WTC11 (cell line): ENCODE measurements at regions not wholly inside any gene's neighbourhood (a gene's known extent, or its start where the extent isn't known, plus 50 kb on each side); places are given as distances from the start of the nearest gene placed in this dataset.

Experiments
- ATAC-seq: fragments of 200-7000 bp; cut with Tn5 transposase; 2 replicates; pipeline ENCODE4 v1.10.0; 2021; ENCODE audit warnings: mild to moderate bottlenecking, moderate library complexity
- CTCF ChIA-PET: fragments of 300-600 bp; sonication (Branson Sonifier 250); formaldehyde crosslinking; loops from one replicate; lab custom pipeline; 2021; ENCODE audit warnings: antibody characterized with exemption; lab: Charles Lee
- POLR2A ChIA-PET: fragments of 350-600 bp; sonication (Branson Sonifier 250); formaldehyde crosslinking; loops from one replicate; lab custom pipeline; 2021; ENCODE audit warnings: antibody characterized with exemption; lab: Charles Lee
- DNase-seq: peaks from one replicate; pipeline ENCODE4 v3.0.0; 2021; ENCODE audit warnings: low spot score
- H3K27ac Mint-ChIP-seq: 2 replicates; pipeline ENCODE4 v1.8.0; 2021; ENCODE audit warnings: mixed read lengths
- H3K27me3 Mint-ChIP-seq: 2 replicates; pipeline ENCODE4 v1.8.0; 2021; ENCODE audit warnings: low read depth, mild to moderate bottlenecking, moderate library complexity, mixed read lengths
- H3K36me3 Mint-ChIP-seq: 2 replicates; pipeline ENCODE4 v1.8.0; 2021; ENCODE audit warnings: mixed read lengths
- H3K4me1 Mint-ChIP-seq: 2 replicates; pipeline ENCODE4 v1.8.0; 2022; ENCODE audit warnings: mixed read lengths
- H3K4me3 Mint-ChIP-seq: 2 replicates; pipeline ENCODE4 v1.8.0; 2021; ENCODE audit warnings: mild to moderate bottlenecking, moderate library complexity, mixed read lengths
- H3K9me3 Mint-ChIP-seq: 2 replicates; pipeline ENCODE4 v1.8.0; 2021; ENCODE audit warnings: mixed read lengths
- ELF4 ChIP-seq: sonication (generic); formaldehyde crosslinking; IDR thresholded peaks from 2 replicates; pipeline ENCODE4 v1.8.1; 2022; ENCODE audit warnings: low read depth, mild to moderate bottlenecking, moderate library complexity, missing genetic modification reagents
- EMX1 ChIP-seq: fragments of 250-450 bp; sonication (Bioruptor Pico); IDR thresholded peaks from 2 replicates; pipeline ENCODE4 v1.8.0; 2021; ENCODE audit warnings: mild to moderate bottlenecking
- ESRRA ChIP-seq: sonication (generic); formaldehyde crosslinking; IDR thresholded peaks from 2 replicates; pipeline ENCODE4 v1.8.1; 2022; ENCODE audit warnings: mild to moderate bottlenecking, missing genetic modification reagents, borderline replicate concordance
- FOXP1 ChIP-seq: sonication (generic); formaldehyde crosslinking; IDR thresholded peaks from 2 replicates; pipeline ENCODE4 v1.8.0; 2022; ENCODE audit warnings: missing genetic modification reagents, mild to moderate bottlenecking, moderate library complexity, borderline replicate concordance
- GABPB1 ChIP-seq: sonication (generic); formaldehyde crosslinking; IDR thresholded peaks from 2 replicates; pipeline ENCODE4 v1.8.1; 2023; ENCODE audit warnings: mild to moderate bottlenecking, missing genetic modification reagents
- MAX ChIP-seq: sonication (generic); formaldehyde crosslinking; IDR thresholded peaks from 2 replicates; pipeline ENCODE4 v1.8.0; 2022; ENCODE audit warnings: mild to moderate bottlenecking, missing genetic modification reagents
- MXD4 ChIP-seq: fragments of 250-450 bp; sonication (Bioruptor Pico); IDR thresholded peaks from 2 replicates; pipeline ENCODE4 v1.8.0; 2021; ENCODE audit warnings: mild to moderate bottlenecking, moderate library complexity, borderline replicate concordance
- NFYB ChIP-seq: sonication (generic); formaldehyde crosslinking; conservative IDR thresholded peaks from 2 replicates; pipeline ENCODE4 v1.8.0; 2022; ENCODE audit warnings: low read depth, missing genetic modification reagents
- OVOL2 ChIP-seq: fragments of 250-450 bp; sonication (Bioruptor Pico); IDR thresholded peaks from 2 replicates; pipeline ENCODE4 v1.9.0; 2021; ENCODE audit warnings: mild to moderate bottlenecking, borderline replicate concordance
- PRDM15 ChIP-seq: sonication (generic); formaldehyde crosslinking; IDR thresholded peaks from 2 replicates; pipeline ENCODE4 v1.8.0; 2022; ENCODE audit warnings: missing genetic modification reagents
- PREB ChIP-seq: sonication (generic); formaldehyde crosslinking; IDR thresholded peaks from 2 replicates; pipeline ENCODE4 v1.8.1; 2022; ENCODE audit warnings: mild to moderate bottlenecking, missing genetic modification reagents, moderate library complexity, borderline replicate concordance
- SMAD3 ChIP-seq: sonication (generic); formaldehyde crosslinking; IDR thresholded peaks from 2 replicates; pipeline ENCODE4 v1.8.0; 2022; ENCODE audit warnings: missing genetic modification reagents, mild to moderate bottlenecking, borderline replicate concordance
- SMAD4 ChIP-seq: sonication (generic); formaldehyde crosslinking; IDR thresholded peaks from 2 replicates; pipeline ENCODE4 v1.8.0; 2022; ENCODE audit warnings: mild to moderate bottlenecking, missing genetic modification reagents
- TCF7 ChIP-seq: sonication (generic); formaldehyde crosslinking; IDR thresholded peaks from 2 replicates; pipeline ENCODE4 v1.8.0; 2022; ENCODE audit warnings: mild to moderate bottlenecking, low read depth, missing genetic modification reagents, moderate library complexity
- TEAD4 ChIP-seq: sonication (generic); formaldehyde crosslinking; IDR thresholded peaks from 2 replicates; pipeline ENCODE4 v1.8.0; 2022; ENCODE audit warnings: mild to moderate bottlenecking, missing genetic modification reagents
- ZMAT4 ChIP-seq: fragments of 250-450 bp; sonication (Bioruptor Pico); IDR thresholded peaks from 2 replicates; pipeline ENCODE4 v1.9.0; 2021; ENCODE audit warnings: mild to moderate bottlenecking
- ZNF423 ChIP-seq: fragments of 250-450 bp; sonication (Bioruptor Pico); IDR thresholded peaks from 2 replicates; pipeline ENCODE4 v2.1.2; 2022; ENCODE audit warnings: mild to moderate bottlenecking, moderate library complexity
- TF ChIP-seq, protein P1 (sequence below): sonication (generic); formaldehyde crosslinking; IDR thresholded peaks from 2 replicates; pipeline ENCODE4 v1.8.0; 2023; ENCODE audit warnings: missing genetic modification reagents, mild to moderate bottlenecking, borderline replicate concordance
- TF ChIP-seq, protein P2 (sequence below): sonication (generic); formaldehyde crosslinking; IDR thresholded peaks from 2 replicates; pipeline ENCODE4 v1.8.1; 2022; ENCODE audit warnings: low read depth, missing genetic modification reagents, borderline replicate concordance
- TF ChIP-seq, protein P3 (sequence below): sonication (generic); formaldehyde crosslinking; IDR thresholded peaks from 2 replicates; pipeline ENCODE4 v1.8.1; 2023; ENCODE audit warnings: mild to moderate bottlenecking, missing genetic modification reagents, moderate library complexity
- TF ChIP-seq, protein P4 (sequence below): sonication (generic); formaldehyde crosslinking; IDR thresholded peaks from 2 replicates; pipeline ENCODE4 v1.8.1; 2023; ENCODE audit warnings: mild to moderate bottlenecking, moderate library complexity, missing genetic modification reagents

GRCh38 chr6:22007469-22007868 lies 289.4 kb downstream of the PRL start:
- Mint-ChIP-seq H3K27ac (peak overlapping the region; percentile 50), H3K9me3 (peaks cover 9% of the 10 kb centered on the region), H3K27me3 (no peaks in the 10 kb centered on the region), H3K4me3 (no peak overlapping the region), H3K4me1 (peaks cover 31% of the 10 kb centered on the region), H3K36me3 (peaks cover 10% of the 10 kb centered on the region)
- no peak for ATAC-seq
- no peak for DNase-seq
- ChIA-PET CTCF (no interaction called here), POLR2A (no interaction called here)
- TF ChIP-seq EMX1 (CRISPR knock-in tag): no peak

- no peak overlapping the region for H3K27ac Mint-ChIP-seq
- DNase-seq: no peak
- H3K4me1 Mint-ChIP-seq: peaks cover 31% of the 10 kb centered on the region
- H3K4me3 Mint-ChIP-seq: no peak overlapping the region
- ChIA-PET CTCF (no interaction called here), POLR2A (interaction anchor here (0.6 kb wide), 1 partner anchor 15 kb away, joined by 3 read pairs; no protein-coding TSS in a partner anchor)
- peaks cover 10% of the 10 kb centered on the region for H3K36me3 Mint-ChIP-seq
- peaks cover 9% of the 10 kb centered on the region for H3K9me3 Mint-ChIP-seq
- no peak for TF ChIP-seq MXD4 (CRISPR knock-in tag)
- TF ChIP-seq, protein P1, sequence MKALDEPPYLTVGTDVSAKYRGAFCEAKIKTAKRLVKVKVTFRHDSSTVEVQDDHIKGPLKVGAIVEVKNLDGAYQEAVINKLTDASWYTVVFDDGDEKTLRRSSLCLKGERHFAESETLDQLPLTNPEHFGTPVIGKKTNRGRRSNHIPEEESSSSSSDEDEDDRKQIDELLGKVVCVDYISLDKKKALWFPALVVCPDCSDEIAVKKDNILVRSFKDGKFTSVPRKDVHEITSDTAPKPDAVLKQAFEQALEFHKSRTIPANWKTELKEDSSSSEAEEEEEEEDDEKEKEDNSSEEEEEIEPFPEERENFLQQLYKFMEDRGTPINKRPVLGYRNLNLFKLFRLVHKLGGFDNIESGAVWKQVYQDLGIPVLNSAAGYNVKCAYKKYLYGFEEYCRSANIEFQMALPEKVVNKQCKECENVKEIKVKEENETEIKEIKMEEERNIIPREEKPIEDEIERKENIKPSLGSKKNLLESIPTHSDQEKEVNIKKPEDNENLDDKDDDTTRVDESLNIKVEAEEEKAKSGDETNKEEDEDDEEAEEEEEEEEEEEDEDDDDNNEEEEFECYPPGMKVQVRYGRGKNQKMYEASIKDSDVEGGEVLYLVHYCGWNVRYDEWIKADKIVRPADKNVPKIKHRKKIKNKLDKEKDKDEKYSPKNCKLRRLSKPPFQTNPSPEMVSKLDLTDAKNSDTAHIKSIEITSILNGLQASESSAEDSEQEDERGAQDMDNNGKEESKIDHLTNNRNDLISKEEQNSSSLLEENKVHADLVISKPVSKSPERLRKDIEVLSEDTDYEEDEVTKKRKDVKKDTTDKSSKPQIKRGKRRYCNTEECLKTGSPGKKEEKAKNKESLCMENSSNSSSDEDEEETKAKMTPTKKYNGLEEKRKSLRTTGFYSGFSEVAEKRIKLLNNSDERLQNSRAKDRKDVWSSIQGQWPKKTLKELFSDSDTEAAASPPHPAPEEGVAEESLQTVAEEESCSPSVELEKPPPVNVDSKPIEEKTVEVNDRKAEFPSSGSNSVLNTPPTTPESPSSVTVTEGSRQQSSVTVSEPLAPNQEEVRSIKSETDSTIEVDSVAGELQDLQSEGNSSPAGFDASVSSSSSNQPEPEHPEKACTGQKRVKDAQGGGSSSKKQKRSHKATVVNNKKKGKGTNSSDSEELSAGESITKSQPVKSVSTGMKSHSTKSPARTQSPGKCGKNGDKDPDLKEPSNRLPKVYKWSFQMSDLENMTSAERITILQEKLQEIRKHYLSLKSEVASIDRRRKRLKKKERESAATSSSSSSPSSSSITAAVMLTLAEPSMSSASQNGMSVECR: no peak
- no peak for TF ChIP-seq PRDM15 (CRISPR knock-in tag)
- TF ChIP-seq SMAD3: no peak
- no peak for TF ChIP-seq ZNF423 (CRISPR knock-in tag)
- TF ChIP-seq ZMAT4: no peak
- no peak for TF ChIP-seq TEAD4 (CRISPR knock-in tag)
- no peak for TF ChIP-seq PREB (CRISPR knock-in tag)
- TF ChIP-seq, protein P2, sequence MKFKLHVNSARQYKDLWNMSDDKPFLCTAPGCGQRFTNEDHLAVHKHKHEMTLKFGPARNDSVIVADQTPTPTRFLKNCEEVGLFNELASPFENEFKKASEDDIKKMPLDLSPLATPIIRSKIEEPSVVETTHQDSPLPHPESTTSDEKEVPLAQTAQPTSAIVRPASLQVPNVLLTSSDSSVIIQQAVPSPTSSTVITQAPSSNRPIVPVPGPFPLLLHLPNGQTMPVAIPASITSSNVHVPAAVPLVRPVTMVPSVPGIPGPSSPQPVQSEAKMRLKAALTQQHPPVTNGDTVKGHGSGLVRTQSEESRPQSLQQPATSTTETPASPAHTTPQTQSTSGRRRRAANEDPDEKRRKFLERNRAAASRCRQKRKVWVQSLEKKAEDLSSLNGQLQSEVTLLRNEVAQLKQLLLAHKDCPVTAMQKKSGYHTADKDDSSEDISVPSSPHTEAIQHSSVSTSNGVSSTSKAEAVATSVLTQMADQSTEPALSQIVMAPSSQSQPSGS (CRISPR knock-in tag): no peak
- TF ChIP-seq GABPB1 (CRISPR knock-in tag): no peak
- no peak for TF ChIP-seq OVOL2 (CRISPR knock-in tag)
- TF ChIP-seq TCF7 (CRISPR knock-in tag): no peak
- TF ChIP-seq, protein P3, sequence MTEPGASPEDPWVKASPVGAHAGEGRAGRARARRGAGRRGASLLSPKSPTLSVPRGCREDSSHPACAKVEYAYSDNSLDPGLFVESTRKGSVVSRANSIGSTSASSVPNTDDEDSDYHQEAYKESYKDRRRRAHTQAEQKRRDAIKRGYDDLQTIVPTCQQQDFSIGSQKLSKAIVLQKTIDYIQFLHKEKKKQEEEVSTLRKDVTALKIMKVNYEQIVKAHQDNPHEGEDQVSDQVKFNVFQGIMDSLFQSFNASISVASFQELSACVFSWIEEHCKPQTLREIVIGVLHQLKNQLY (CRISPR knock-in tag): no peak
- TF ChIP-seq, protein P4, sequence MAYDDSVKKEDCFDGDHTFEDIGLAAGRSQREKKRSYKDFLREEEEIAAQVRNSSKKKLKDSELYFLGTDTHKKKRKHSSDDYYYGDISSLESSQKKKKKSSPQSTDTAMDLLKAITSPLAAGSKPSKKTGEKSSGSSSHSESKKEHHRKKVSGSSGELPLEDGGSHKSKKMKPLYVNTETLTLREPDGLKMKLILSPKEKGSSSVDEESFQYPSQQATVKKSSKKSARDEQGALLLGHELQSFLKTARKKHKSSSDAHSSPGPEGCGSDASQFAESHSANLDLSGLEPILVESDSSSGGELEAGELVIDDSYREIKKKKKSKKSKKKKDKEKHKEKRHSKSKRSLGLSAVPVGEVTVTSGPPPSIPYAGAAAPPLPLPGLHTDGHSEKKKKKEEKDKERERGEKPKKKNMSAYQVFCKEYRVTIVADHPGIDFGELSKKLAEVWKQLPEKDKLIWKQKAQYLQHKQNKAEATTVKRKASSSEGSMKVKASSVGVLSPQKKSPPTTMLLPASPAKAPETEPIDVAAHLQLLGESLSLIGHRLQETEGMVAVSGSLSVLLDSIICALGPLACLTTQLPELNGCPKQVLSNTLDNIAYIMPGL (CRISPR knock-in tag): no peak
- no peak for TF ChIP-seq SMAD4 (CRISPR knock-in tag)
- TF ChIP-seq NFYB: no peak
- TF ChIP-seq ELF4: no peak
- no peak for TF ChIP-seq ESRRA
- no peak for TF ChIP-seq FOXP1 (CRISPR knock-in tag)
- TF ChIP-seq MAX (CRISPR knock-in tag): no peak
- no peaks in the 10 kb centered on the region for H3K27me3 Mint-ChIP-seq
- ATAC-seq: no peak
These were observed 288.5 kb downstream of the PRL start for GRCh38 chr6:22008248-22008836.
